ENCODE measurements at regions not wholly inside any gene's neighbourhood (a gene's known extent, or its start where the extent isn't known, plus 50 kb on each side); places are given as distances from the start of the nearest gene placed in this dataset.
"Not testable (repeated sequence)": the region's sequence is repeated elsewhere in the genome, so short reads cannot be mapped to it uniquely, and the experiment has no call there.

DNA sequence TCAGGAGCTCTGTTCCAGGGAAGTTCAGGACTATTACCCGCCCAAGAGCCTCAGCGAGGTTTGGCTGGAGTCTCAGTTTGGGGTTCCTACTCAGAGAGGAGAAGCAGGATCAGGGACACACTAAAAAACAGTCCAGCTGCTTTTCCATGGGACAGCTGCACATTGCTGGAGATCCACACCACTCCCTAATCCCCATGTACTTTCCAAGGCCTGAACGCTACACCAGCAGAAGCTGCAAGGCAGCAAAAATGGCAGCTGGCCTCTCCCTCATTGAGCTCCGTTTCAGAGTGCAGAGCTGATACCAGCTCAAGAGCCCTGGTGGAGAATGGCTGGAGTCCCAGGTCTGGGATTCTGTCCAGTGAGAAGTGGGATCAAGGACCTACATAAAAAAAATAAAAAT, 551.2 kb upstream of the PABPC5 start:
- Mint-ChIP-seq H3K27me3 (ENCODE audit: low read depth) (no peaks in the 10 kb centered on the region), H3K36me3 (ENCODE audit: insufficient read depth in 1 of 3, low read depth in 3 of 3) (peaks cover 3 to 30% (median 6%) of the 10 kb centered on the region in 3 experiments; a peak in 5 of 7 replicates), H3K9me3 (peaks cover 10 to 14% of the 10 kb centered on the region in 2 experiments; a peak in 4 of 5 replicates), H3K4me1 (0 out of 4 replicates have a peak, but pooled peaks cover 0 to 3% of the 10 kb centered on the region in 2 experiments), H3K27ac (no peak overlapping the region), H3K4me3 (no peak overlapping the region)
- Histone ChIP-seq H3K9me3 (ENCODE audit: control insufficient read depth, low read depth, low read length) (no peaks in the 10 kb centered on the region), H2BK12ac (ENCODE audit: insufficient read length, low read depth, low read length) (no peak overlapping the region), H3K23ac (ENCODE audit: insufficient read length, low read depth, low read length) (no peak overlapping the region), H3K23me2 (ENCODE audit: insufficient read length, low read depth, low read length, poor library complexity, severe bottlenecking) (no peaks in the 10 kb centered on the region), H4K8ac (replicated peaks; ENCODE audit: insufficient read length, low read depth, low read length) (no peak overlapping the region), H3K79me1 (ENCODE audit: insufficient read depth, low read depth, low read length, poor library complexity, severe bottlenecking) (no peaks in the 10 kb centered on the region), H2BK5ac (ENCODE audit: insufficient read length, low read length) (no peak overlapping the region), H3K79me2 (ENCODE audit: insufficient read depth, low read length) (no peaks in the 10 kb centered on the region), H2AK5ac (ENCODE audit: insufficient read length, low read length) (no peak overlapping the region), H2BK15ac (ENCODE audit: low read depth, low read length) (no peak overlapping the region), H3K4ac (ENCODE audit: low read depth, low read length) (no peak overlapping the region), H4K20me1 (ENCODE audit: control insufficient read depth, insufficient read depth, insufficient read length) (no peaks in the 10 kb centered on the region), H3K27me3 (ENCODE audit: insufficient read depth, low read length) (no peaks in the 10 kb centered on the region), H2BK20ac (ENCODE audit: low read depth, low read length, poor library complexity, severe bottlenecking) (no peak overlapping the region), H3K4me1 (ENCODE audit: insufficient read depth, low read length) (no peaks in the 10 kb centered on the region), H2BK120ac (ENCODE audit: low read depth, low read length, poor library complexity, severe bottlenecking) (no peak overlapping the region), H2AFZ (ENCODE audit: low read length) (no peak overlapping the region), H3K14ac (ENCODE audit: insufficient read depth, low read length) (no peak overlapping the region), H3K4me2 (ENCODE audit: insufficient read depth, insufficient read length, low read length) (no peak overlapping the region), H3T11ph (ENCODE audit: low read length) (no peak overlapping the region), H4K91ac (ENCODE audit: insufficient read length, low read depth, low read length) (no peak overlapping the region), H3K9ac (ENCODE audit: extremely low read depth, insufficient read length, low read length) (no peak overlapping the region), H3K27ac (ENCODE audit: insufficient read length, low read depth, low read length) (no peak overlapping the region), H4K5ac (ENCODE audit: insufficient read length, low read depth, low read length) (no peak overlapping the region), H3K56ac (ENCODE audit: insufficient read length, low read depth, low read length) (no peak overlapping the region), H3K18ac (ENCODE audit: insufficient read length, low read depth, low read length) (no peak overlapping the region)
- WGBS (ENCODE audit: extremely low coverage, insufficient read length, low lambda C conversion rate): no CpG with 5 or more reads among the region's 4 CpGs
- TF ChIP-seq, protein P1, sequence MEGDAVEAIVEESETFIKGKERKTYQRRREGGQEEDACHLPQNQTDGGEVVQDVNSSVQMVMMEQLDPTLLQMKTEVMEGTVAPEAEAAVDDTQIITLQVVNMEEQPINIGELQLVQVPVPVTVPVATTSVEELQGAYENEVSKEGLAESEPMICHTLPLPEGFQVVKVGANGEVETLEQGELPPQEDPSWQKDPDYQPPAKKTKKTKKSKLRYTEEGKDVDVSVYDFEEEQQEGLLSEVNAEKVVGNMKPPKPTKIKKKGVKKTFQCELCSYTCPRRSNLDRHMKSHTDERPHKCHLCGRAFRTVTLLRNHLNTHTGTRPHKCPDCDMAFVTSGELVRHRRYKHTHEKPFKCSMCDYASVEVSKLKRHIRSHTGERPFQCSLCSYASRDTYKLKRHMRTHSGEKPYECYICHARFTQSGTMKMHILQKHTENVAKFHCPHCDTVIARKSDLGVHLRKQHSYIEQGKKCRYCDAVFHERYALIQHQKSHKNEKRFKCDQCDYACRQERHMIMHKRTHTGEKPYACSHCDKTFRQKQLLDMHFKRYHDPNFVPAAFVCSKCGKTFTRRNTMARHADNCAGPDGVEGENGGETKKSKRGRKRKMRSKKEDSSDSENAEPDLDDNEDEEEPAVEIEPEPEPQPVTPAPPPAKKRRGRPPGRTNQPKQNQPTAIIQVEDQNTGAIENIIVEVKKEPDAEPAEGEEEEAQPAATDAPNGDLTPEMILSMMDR (conservative IDR thresholded peaks at IDR 0.05): no peak
- DNase-seq: no peak

DNA sequence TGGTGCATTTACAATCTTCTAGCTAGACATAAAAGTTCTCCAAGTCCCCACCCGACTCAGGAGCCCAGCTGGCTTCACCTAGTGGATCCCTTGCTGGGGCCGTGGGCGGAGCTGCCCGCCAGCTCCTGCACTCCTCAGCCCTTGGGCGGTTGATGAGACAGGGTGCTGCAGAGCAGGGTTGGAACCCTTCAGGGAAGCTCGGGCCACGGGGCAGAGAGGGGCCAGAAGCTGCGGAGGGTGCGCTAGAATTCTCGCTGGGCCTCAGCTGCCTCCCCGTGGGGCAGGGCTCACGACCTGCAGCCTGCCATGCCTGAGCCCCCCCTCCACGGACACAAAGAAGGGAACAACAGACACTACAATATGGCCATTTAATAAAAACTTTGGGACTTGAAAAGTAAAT, 519.8 kb upstream of the PABPC5 start:
- not testable (repeated sequence) for H3K56ac ChIP-seq (ENCODE audit: insufficient read length, low read depth, low read length); H3K4me1 ChIP-seq (ENCODE audit: insufficient read depth, low read length); H2BK15ac ChIP-seq (ENCODE audit: low read depth, low read length); H2BK20ac ChIP-seq (ENCODE audit: low read depth, low read length, poor library complexity, severe bottlenecking); H2AK5ac ChIP-seq (ENCODE audit: insufficient read length, low read length); H3K79me1 ChIP-seq (ENCODE audit: insufficient read depth, low read depth, low read length, poor library complexity, severe bottlenecking); H3K4me1 Mint-ChIP-seq; H3K4ac ChIP-seq (ENCODE audit: low read depth, low read length); H3K27me3 ChIP-seq (ENCODE audit: insufficient read depth, low read length); H3K18ac ChIP-seq (ENCODE audit: insufficient read length, low read depth, low read length); H2BK120ac ChIP-seq (ENCODE audit: low read depth, low read length, poor library complexity, severe bottlenecking); H3K79me2 ChIP-seq (ENCODE audit: insufficient read depth, low read length); H4K5ac ChIP-seq (ENCODE audit: insufficient read length, low read depth, low read length); H4K20me1 ChIP-seq (ENCODE audit: control insufficient read depth, insufficient read depth, insufficient read length); H2BK12ac ChIP-seq (ENCODE audit: insufficient read length, low read depth, low read length); H3K23ac ChIP-seq (ENCODE audit: insufficient read length, low read depth, low read length); H3K4me3 Mint-ChIP-seq; H3K27ac Mint-ChIP-seq; H3K14ac ChIP-seq (ENCODE audit: insufficient read depth, low read length); H2AFZ ChIP-seq (ENCODE audit: low read length); H3K27me3 Mint-ChIP-seq (ENCODE audit: low read depth); H3K9me3 ChIP-seq (ENCODE audit: control insufficient read depth, low read depth, low read length); H3K4me2 ChIP-seq (ENCODE audit: insufficient read depth, insufficient read length, low read length); H3K9ac ChIP-seq (ENCODE audit: extremely low read depth, insufficient read length, low read length); H4K91ac ChIP-seq (ENCODE audit: insufficient read length, low read depth, low read length); H4K8ac ChIP-seq (replicated peaks; ENCODE audit: insufficient read length, low read depth, low read length); H2BK5ac ChIP-seq (ENCODE audit: insufficient read length, low read length); DNase-seq; H3K27ac ChIP-seq (ENCODE audit: insufficient read length, low read depth, low read length); H3T11ph ChIP-seq (ENCODE audit: low read length); H3K23me2 ChIP-seq (ENCODE audit: insufficient read length, low read depth, low read length, poor library complexity, severe bottlenecking)
- no CpG with 5 or more reads among the region's 13 CpGs for WGBS (ENCODE audit: extremely low coverage, insufficient read length, low lambda C conversion rate)
- Mint-ChIP-seq H3K36me3 (ENCODE audit: insufficient read depth in 1 of 3, low read depth in 3 of 3) (peaks cover 5 to 14% (median 8%) of the 10 kb centered on the region in 3 experiments; a peak in 5 of 7 replicates), H3K9me3 (peaks cover 11% of the 10 kb centered on the region in 2 experiments; a peak in 4 of 5 replicates)

All from H9 (cell line).